ENCODE measurements at regions not wholly inside any gene's neighbourhood (a gene's known extent, or its start where the extent isn't known, plus 50 kb on each side); places are given as distances from the start of the nearest gene placed in this dataset.

GRCh38 chr2:144234542-144234871 lies 285.4 kb downstream of the ZEB2 start:
- POLR2A ChIA-PET (ENCODE audit: low non-redundant PET), result no interaction called here
- Histone ChIP-seq H3K4me3 (ENCODE audit: low read depth, low read length, poor library complexity, severe bottlenecking) (no peak overlapping the region), H3K27ac (ENCODE audit: low read depth, low read length, poor library complexity, severe bottlenecking) (no peak overlapping the region), H3K4me1 (ENCODE audit: insufficient read depth, low read length, poor library complexity, severe bottlenecking) (peaks cover 58% of the 10 kb centered on the region), H3K27me3 (replicated peaks; ENCODE audit: insufficient read depth, low read depth, low read length, poor library complexity) (no peaks in the 10 kb centered on the region), H3K36me3 (ENCODE audit: insufficient read depth, low read length, poor library complexity, severe bottlenecking) (no peaks in the 10 kb centered on the region), H3K9me3 (ENCODE audit: low read depth, low read length, poor library complexity, severe bottlenecking) (no peaks in the 10 kb centered on the region)
- DNase-seq (ENCODE audit: low spot score), result no peak
- CTCF ChIA-PET, result no interaction called here
- intact Hi-C loops (cut with micrococcal nuclease; ENCODE audit: unreplicated experiment), result no loop called here
- no peak for TF ChIP-seq CTCF (conservative IDR thresholded peaks at IDR 0.05; ENCODE audit: low read depth, low read length)
- no peak for TF ChIP-seq EZH2 (IDR thresholded peaks at IDR 0.05; ENCODE audit: borderline replicate concordance, low read depth, low read length, poor library complexity, severe bottlenecking)
- BruUV-seq (replicated peaks), result no TSS peak

- TF ChIP-seq EZH2 (IDR thresholded peaks at IDR 0.05; ENCODE audit: borderline replicate concordance, low read depth, low read length, poor library complexity, severe bottlenecking) (no peak), CTCF (conservative IDR thresholded peaks at IDR 0.05; ENCODE audit: low read depth, low read length) (no peak)
- BruUV-seq (replicated peaks), result no TSS peak
- Histone ChIP-seq H3K27ac (ENCODE audit: low read depth, low read length, poor library complexity, severe bottlenecking) (no peak overlapping the region), H3K4me3 (ENCODE audit: low read depth, low read length, poor library complexity, severe bottlenecking) (no peak overlapping the region), H3K9me3 (ENCODE audit: low read depth, low read length, poor library complexity, severe bottlenecking) (no peaks in the 10 kb centered on the region), H3K36me3 (ENCODE audit: insufficient read depth, low read length, poor library complexity, severe bottlenecking) (no peaks in the 10 kb centered on the region), H3K4me1 (ENCODE audit: insufficient read depth, low read length, poor library complexity, severe bottlenecking) (peaks cover 58% of the 10 kb centered on the region), H3K27me3 (replicated peaks; ENCODE audit: insufficient read depth, low read depth, low read length, poor library complexity) (no peaks in the 10 kb centered on the region)
- intact Hi-C loops (cut with micrococcal nuclease; ENCODE audit: unreplicated experiment), result no loop called here
- no peak for DNase-seq (ENCODE audit: low spot score)
- CTCF ChIA-PET, result no interaction called here
- POLR2A ChIA-PET (ENCODE audit: low non-redundant PET), result no interaction called here
Measured at GRCh38 chr2:144233733-144234541, 286.0 kb downstream of the ZEB2 start.

DNA sequence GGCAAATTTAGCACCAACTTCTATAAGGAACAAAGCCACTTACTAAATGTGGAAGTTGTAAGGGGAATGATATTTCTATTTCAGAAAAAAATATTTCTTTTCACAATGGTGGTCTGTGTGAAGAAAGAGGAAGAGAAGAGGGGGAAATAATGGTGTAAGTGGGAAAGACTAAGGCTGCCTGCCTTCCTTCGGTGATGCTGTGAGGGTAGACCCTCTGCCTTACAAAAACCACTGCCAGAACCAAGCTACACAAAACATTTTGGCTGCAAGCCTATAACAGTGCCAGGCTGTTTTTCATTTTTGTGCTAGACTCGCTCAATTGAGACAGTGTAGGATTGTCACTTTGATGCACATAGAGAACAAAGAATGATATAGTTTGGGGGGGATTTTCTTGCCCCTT lies 286.6 kb downstream of the ZEB2 start:
- Histone ChIP-seq H3K4me1 (ENCODE audit: insufficient read depth, low read length, poor library complexity, severe bottlenecking) (peaks cover 58% of the 10 kb centered on the region), H3K9me3 (ENCODE audit: low read depth, low read length, poor library complexity, severe bottlenecking) (no peaks in the 10 kb centered on the region), H3K4me3 (ENCODE audit: low read depth, low read length, poor library complexity, severe bottlenecking) (no peak overlapping the region), H3K36me3 (ENCODE audit: insufficient read depth, low read length, poor library complexity, severe bottlenecking) (no peaks in the 10 kb centered on the region), H3K27ac (ENCODE audit: low read depth, low read length, poor library complexity, severe bottlenecking) (no peak overlapping the region), H3K27me3 (replicated peaks; ENCODE audit: insufficient read depth, low read depth, low read length, poor library complexity) (no peaks in the 10 kb centered on the region)
- CTCF ChIA-PET, result no interaction called here
- TF ChIP-seq EZH2 (IDR thresholded peaks at IDR 0.05; ENCODE audit: borderline replicate concordance, low read depth, low read length, poor library complexity, severe bottlenecking), result no peak
- TF ChIP-seq CTCF (conservative IDR thresholded peaks at IDR 0.05; ENCODE audit: low read depth, low read length), result no peak
- no TSS peak for BruUV-seq (replicated peaks)
- POLR2A ChIA-PET (ENCODE audit: low non-redundant PET), result no interaction called here
- no peak for DNase-seq (ENCODE audit: low spot score)
- intact Hi-C loops (cut with micrococcal nuclease; ENCODE audit: unreplicated experiment), result no loop called here
